Gastrocnemius medialis (tissue), 4 donors: ENCODE measurements at regions not wholly inside any gene's neighbourhood (a gene's known extent, or its start where the extent isn't known, plus 50 kb on each side); places are given as distances from the start of the nearest gene placed in this dataset.

Experiments used
- ATAC-seq, 2 donors: fragments of 150-250 bp; one replicate each; pipeline ENCODE4 v1.9.1; 2016
- DNase-seq, 2 donors: peaks; one replicate each; pipeline ENCODE4 v3.0.0-alpha.2; 2019
- H3K27ac ChIP-seq, 4 donors: fragments of 200-600 bp; sonication (generic); 1 replicate in 1 of 4; 2 replicates in 3 of 4; pipeline ENCODE4 v1.5.1; 2016 to 2018; ENCODE audit warnings: mild to moderate bottlenecking in 2 of 4, moderate library complexity in 1 of 4
- H3K27me3 ChIP-seq, 3 donors: fragments of 200-600 bp; sonication (generic) in 2 of 3; 1 replicate in 1 of 3; 2 replicates in 2 of 3; pipeline versions ENCODE4 v1.5.1 to v1.6.0; 2016 to 2019; ENCODE audit warnings: mild to moderate bottlenecking in 1 of 3, moderate library complexity in 1 of 3
- H3K36me3 ChIP-seq, 2 donors: fragments of 200-600 bp; sonication (generic) in 1 of 2; one replicate each; pipeline ENCODE4 v1.5.1; 2017 to 2018
- H3K4me1 ChIP-seq, 2 donors: fragments of 200-600 bp; sonication (generic) in 1 of 2; one replicate each; pipeline ENCODE4 v1.5.1; 2016 to 2017; ENCODE audit warnings: mild to moderate bottlenecking in 2 of 2
- H3K4me3 ChIP-seq, 4 donors: fragments of 200-600 bp; sonication (generic) in 3 of 4; 1 replicate in 1 of 4; 2 replicates in 3 of 4; pipeline ENCODE4 v1.5.1; 2016 to 2019; ENCODE audit warnings: mild to moderate bottlenecking in 2 of 4
- H3K9me3 ChIP-seq, 3 donors: fragments of 200-600 bp; sonication (generic) in 2 of 3; 1 replicate in 1 of 3; 2 replicates in 2 of 3; pipeline ENCODE4 v1.5.1; 2016 to 2019
- POLR2A ChIP-seq, 2 donors: fragments of 450-650 bp; IDR thresholded peaks; one replicate each; pipeline ENCODE4 v1.6.1; 2017; ENCODE audit warnings: antibody characterized with exemption in 2 of 2, mild to moderate bottlenecking in 2 of 2, moderate library complexity in 2 of 2
- in situ Hi-C, 4 donors: fragments of 200-750 bp; cut with MboI; loops; one replicate each; pipeline versions ENCODE4 v1.15.0 to v1.8.0; 2017; ENCODE audit warnings: low sequenced_read_pairs in 4 of 4
- intact Hi-C: fragments of 100-400 bp; cut with DNase I; formaldehyde crosslinking; loops from one replicate; pipeline ENCODE4 v1.15.1; 2023; ENCODE audit warnings: low total_unique reads
- TF ChIP-seq, protein P1 (sequence below), 5 experiments: fragments of 450-650 bp in 3 of 5; fragments of 200-600 bp in 2 of 5; sonication (generic) in 2 of 5; IDR thresholded peaks in 4 of 5; conservative IDR thresholded peaks in 1 of 5; 1 replicate in 4 of 5; 2 replicates in 1 of 5; pipeline ENCODE4 v1.5.1; 2016 to 2019; ENCODE audit warnings: antibody characterized with exemption in 5 of 5, mild to moderate bottlenecking in 3 of 5, moderate library complexity in 3 of 5

DNA sequence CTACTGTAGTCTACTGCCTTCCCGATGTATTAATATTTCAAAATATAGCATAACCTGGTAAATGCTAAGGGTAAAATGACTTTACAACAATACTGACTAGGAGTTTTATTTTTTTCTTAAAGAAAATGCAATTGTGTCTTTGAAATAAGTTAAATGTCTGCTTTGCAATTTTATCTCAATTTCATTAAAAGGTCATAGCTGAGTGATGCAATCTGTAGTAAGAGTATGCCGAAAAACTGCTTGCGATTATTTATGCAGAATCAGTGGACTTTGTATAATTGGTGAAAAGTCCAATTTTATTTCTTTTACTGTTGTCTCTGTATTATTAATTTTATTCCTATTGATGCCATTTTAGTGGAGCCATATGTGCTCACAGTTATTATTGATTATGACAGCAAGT, 1143.6 kb upstream of the EPHA6 start:
- no peaks in the 10 kb centered on the region for H3K36me3 ChIP-seq
- H3K27ac ChIP-seq: no peak overlapping the region
- intact Hi-C loops: no loop called here
- DNase-seq: no peak
- no peak overlapping the region for H3K4me3 ChIP-seq
- TF ChIP-seq, protein P1, sequence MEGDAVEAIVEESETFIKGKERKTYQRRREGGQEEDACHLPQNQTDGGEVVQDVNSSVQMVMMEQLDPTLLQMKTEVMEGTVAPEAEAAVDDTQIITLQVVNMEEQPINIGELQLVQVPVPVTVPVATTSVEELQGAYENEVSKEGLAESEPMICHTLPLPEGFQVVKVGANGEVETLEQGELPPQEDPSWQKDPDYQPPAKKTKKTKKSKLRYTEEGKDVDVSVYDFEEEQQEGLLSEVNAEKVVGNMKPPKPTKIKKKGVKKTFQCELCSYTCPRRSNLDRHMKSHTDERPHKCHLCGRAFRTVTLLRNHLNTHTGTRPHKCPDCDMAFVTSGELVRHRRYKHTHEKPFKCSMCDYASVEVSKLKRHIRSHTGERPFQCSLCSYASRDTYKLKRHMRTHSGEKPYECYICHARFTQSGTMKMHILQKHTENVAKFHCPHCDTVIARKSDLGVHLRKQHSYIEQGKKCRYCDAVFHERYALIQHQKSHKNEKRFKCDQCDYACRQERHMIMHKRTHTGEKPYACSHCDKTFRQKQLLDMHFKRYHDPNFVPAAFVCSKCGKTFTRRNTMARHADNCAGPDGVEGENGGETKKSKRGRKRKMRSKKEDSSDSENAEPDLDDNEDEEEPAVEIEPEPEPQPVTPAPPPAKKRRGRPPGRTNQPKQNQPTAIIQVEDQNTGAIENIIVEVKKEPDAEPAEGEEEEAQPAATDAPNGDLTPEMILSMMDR (IDR thresholded peaks at IDR 0.05 in 4 of 5, conservative IDR thresholded peaks at IDR 0.05 in 1 of 5): no peak
- TF ChIP-seq POLR2A (IDR thresholded peaks at IDR 0.05): no peak
- no peaks in the 10 kb centered on the region for H3K27me3 ChIP-seq
- no peak for ATAC-seq
- H3K9me3 ChIP-seq: no peaks in the 10 kb centered on the region
- in situ Hi-C loops: no loop called here
- no peaks in the 10 kb centered on the region for H3K4me1 ChIP-seq

- TF ChIP-seq, protein P1 (IDR thresholded peaks at IDR 0.05 in 4 of 5, conservative IDR thresholded peaks at IDR 0.05 in 1 of 5): no peak
- TF ChIP-seq POLR2A (IDR thresholded peaks at IDR 0.05): no peak
- Histone ChIP-seq H3K9me3 (no peaks in the 10 kb centered on the region), H3K36me3 (no peaks in the 10 kb centered on the region), H3K4me3 (no peak overlapping the region), H3K27ac (no peak overlapping the region), H3K4me1 (no peaks in the 10 kb centered on the region), H3K27me3 (no peaks in the 10 kb centered on the region)
- DNase-seq: no peak
- in situ Hi-C loops: no loop called here
- ATAC-seq: no peak
- intact Hi-C loops: no loop called here
These were observed 1141.2 kb upstream of the EPHA6 start for GRCh38 chr3:95673215-95673614.

DNA sequence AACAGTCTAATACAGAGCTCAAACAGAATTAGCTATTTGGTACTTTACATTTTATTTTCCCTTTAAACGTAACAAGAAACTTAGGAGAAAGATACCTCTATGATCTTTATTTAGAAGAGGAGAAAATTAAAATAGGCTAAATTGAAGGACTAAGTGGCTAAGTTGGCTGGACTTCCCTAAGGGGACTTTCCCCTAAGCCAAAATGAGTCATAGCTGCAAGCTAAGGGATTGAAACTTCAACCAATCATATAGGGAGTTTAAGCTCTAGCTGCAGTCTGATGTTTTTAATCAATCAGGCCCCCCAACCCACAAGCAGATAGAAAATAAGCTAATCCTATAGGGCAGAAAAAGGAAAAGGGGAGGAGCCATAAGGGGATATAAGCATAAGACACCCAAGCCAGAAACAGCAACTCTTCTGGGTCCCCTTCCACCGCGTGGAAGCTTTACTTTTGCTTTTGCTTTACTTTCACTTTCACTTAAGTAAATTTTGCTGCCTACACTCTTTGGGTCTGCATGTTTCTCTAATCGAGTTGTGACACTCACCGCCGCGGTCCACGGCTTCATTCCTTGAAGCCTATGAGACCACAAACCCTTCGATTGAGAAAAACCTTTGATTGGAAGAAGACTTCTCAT, 1108.5 kb upstream of the EPHA6 start:
- no peak for ATAC-seq

DNA sequence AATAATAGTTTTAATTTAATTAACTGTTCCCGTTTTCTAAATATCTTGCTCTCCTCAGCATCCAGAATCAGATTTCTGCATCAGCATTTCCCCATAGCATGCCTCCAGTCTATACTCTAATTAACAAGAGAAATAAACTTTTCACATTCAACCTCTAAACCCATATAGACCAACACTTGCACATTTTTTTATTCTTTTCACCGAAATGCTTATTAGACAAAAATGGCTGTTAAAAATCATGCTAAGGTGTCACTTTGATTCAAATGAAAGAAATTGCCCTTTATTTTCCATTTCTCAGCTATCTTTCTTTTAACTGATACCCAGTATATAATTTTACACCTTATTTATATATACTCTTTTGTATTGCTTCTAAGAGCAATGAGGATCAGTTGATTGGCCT, 1107.1 kb upstream of the EPHA6 start:
- in situ Hi-C loops (no loop called here), intact Hi-C loops (no loop called here)
- ATAC-seq: no peak

More for the DNA sequence above, 1108.5 kb upstream of the EPHA6 start:
- DNase-seq: no peak
- Histone ChIP-seq H3K4me1 (no peaks in the 10 kb centered on the region), H3K27me3 (no peaks in the 10 kb centered on the region), H3K9me3 (no peaks in the 10 kb centered on the region), H3K36me3 (no peaks in the 10 kb centered on the region), H3K27ac (no peak overlapping the region), H3K4me3 (no peak overlapping the region)
- TF ChIP-seq POLR2A (IDR thresholded peaks at IDR 0.05): no peak
- TF ChIP-seq, protein P1 (IDR thresholded peaks at IDR 0.05 in 4 of 5, conservative IDR thresholded peaks at IDR 0.05 in 1 of 5): no peak
- in situ Hi-C loops: no loop called here
- intact Hi-C loops: no loop called here

More for the DNA sequence above, 1107.1 kb upstream of the EPHA6 start:
- Histone ChIP-seq H3K27me3 (no peaks in the 10 kb centered on the region), H3K27ac (no peak overlapping the region), H3K4me1 (no peaks in the 10 kb centered on the region), H3K36me3 (no peaks in the 10 kb centered on the region), H3K9me3 (no peaks in the 10 kb centered on the region), H3K4me3 (no peak overlapping the region)
- DNase-seq: no peak
- TF ChIP-seq POLR2A (IDR thresholded peaks at IDR 0.05): no peak
- TF ChIP-seq, protein P1 (IDR thresholded peaks at IDR 0.05 in 4 of 5, conservative IDR thresholded peaks at IDR 0.05 in 1 of 5): no peak
